ENCODE measurements at regions not wholly inside any gene's neighbourhood (a gene's known extent, or its start where the extent isn't known, plus 50 kb on each side); places are given as distances from the start of the nearest gene placed in this dataset.
A peak's percentile ranks its signal among the peaks of the same experiment; 100 is the strongest.
"Not testable (repeated sequence)": the region's sequence is repeated elsewhere in the genome, so short reads cannot be mapped to it uniquely, and the experiment has no call there.

DNA sequence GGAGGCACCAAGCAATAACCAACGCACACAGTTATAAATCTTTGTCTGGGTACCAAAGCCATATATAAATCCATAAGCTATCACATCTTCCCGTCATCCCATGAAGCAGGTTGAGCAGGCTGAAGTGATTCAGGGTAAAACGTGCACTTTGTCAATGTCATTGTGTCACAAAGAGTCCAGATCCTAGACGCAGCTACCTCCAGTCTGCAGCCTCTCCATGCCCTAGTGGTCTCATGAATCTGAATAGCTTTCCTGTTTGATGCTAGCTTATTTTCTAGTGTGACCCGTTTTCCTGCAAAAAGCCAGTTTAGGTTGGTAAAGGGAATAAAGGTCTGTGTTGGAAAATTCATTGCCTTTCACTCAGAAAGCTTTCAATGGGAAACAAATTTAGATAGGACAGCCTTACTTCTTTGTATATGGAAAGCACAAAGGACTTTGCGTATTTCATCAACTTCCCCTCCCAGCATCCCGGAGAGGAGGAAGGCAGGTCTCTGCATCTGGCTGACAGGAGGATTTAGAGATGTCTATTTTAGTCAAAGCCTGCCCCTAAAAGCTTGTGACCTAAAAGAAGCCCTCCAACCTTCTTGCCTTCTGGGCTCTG, 222.3 kb upstream of the ARL4C start:
- ATAC-seq: no peak

DNA sequence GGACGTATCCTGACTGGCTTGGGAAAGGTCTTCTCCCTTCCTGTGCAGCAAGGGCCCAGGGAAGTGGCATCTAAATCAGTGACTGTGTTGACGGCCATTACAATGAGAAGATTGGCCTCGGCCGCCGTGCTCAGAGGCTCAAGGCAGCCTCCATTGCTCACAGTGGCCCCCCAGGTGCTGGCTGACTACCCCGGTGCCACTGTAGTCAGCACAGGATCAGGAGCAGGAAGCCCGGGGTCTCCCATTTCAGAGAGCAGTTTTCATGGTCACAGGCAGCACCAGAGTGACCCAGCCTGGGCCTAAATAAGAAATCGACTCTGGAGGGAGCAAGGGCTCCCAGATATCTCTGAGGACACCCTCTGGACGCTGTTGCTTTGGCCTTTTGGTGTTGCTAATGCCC, 219.4 kb upstream of the ARL4C start:
- no peak for ATAC-seq

DNA sequence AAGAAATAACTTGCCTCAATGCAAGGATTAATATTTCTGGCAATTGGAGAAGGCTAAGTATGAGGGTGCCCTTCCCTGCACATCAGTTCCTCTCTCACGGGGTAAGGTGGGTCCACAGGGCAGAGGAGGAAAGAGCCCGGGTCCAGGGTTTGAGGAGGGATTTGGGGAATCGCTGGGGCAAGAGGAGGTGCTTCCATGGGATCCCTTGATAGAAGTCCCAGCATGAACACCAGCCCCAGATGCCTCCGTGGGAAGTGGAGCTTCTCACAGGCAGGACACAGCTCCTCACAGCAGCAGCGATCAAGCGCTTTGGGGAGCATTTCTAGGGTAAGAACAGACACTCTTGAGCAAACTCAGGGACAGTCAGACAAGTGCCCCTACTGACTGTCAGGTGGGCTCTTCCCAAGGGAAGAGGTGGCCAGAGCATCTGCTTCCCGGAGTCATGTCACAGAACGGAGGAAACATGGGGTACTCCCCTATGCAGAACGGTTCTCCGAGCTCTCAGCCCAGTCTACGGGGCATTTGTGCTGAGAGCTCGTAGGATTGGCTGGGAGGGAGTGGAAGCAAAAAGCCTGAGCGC, 218.9 kb upstream of the ARL4C start:
- ATAC-seq: no peak

DNA sequence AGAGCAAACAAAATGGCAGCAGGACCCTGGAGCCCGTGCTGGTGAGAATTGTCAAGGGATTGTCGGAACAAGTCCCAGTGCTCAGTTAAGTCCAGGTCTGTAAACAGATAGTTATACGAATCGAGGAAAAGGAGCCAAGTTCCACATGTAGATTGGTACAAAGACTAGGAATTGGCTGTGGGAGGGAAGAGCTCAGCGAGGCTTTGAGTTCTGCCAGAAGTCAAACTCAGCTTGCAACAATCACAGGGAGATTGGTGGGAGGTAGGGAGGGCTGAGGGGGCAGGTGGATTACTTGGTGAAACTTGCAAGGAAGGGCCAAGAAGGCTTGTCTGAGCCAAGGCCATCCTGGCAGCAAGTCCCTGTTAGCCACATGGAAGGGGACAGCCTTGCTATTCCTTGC, 217.8 kb upstream of the ARL4C start:
- no peak for ATAC-seq

DNA sequence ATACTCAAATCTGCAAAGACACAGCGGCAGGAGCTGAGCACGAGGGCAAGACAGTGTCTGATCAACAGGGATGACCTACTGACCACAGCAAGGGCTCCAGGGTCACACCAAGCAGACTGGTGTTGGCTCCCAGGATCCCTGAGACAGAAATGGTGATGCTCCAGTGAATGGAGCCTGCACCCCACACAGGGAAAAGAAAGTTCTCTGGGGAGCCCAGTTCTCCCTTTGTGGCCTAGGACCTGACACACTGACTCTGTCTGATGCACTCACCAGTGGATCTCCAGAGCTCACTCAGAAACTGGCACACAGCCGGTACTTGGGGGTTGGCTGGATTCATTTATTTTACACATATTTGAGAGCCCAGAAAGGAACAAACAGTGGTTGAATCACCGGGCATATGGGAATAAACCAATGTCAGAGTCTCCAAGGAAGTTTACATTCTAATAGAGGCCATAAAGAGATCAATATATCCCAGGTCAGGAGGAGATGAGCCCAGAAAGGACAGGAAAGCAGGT, 215.6 kb upstream of the ARL4C start:
- ATAC-seq: no peak

DNA sequence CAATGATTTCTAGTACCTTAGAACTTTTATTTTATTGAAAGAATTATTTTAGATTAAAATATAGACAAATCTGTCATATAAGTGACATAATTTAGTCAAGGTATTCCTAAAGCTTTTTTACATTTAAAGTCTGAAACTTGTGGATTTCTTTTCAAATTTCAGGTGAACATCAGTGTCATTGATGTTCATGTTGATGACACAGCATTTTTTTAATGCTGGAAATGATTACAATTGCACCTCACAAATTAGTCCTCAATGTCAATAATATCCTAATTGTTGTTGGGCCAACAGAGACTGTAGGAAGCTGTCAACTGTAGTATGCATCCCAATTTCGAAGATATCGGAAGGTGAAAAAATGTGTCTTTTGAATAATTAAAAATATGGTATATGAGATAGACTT, 214.4 kb upstream of the ARL4C start:
- no peak for ATAC-seq

DNA sequence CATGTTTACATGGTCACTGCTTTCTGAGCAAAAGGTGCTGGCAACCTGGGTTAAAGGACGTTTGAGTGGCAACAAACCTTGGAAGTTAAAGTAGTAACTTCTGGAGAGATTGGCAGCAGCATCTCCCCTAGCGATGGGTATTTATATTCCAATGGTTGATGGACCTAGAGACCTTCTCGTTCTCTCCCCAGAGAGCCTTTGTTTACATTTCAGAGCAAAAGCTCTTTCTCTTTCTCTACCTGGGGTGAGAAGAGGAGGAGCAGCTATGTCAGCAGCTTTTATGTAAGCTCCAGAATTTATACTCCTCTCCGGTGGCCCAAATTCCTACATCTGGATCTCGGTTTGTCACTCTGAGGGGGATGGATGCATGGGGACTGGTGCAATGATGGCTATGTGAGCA, 213.7 kb upstream of the ARL4C start:
- ATAC-seq: no peak

DNA sequence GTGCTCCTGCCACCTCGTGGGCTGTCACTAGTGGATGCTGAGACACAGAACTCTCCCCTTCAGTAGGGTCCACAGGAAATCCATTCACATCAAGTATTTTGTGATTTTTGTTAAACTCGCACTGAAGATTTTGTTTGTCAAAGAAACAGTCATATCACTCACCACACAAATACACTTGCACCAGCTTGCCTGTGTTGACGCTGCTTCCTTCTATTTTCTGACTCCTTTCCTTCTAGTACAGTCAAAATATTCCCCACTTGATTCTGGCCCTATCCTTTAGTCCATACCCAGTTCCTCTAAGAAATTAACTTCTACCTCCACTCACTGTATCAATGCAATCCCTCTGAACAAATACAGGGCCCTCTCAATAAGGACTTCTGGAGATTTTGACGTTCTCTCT, 213.2 kb upstream of the ARL4C start:
- ATAC-seq: no peak

DNA sequence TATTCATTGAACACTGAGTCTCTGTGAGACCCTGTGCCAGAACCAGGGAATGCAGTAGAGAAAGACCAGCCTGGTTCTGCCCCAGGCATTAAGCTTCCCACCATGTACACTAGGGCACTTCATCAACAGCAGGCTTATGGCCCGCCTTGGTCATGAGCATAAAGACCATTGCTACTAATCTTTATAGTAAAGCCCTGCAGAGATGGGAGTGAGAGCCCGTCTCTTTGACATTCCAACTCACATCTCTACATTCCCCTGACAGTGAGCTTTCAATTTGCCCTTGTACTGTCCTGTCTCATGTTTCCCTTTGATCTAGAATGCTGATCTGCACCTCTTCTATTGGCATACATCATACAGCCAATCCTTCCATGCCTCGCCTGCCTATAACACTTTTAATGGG, 211.8 kb upstream of the ARL4C start:
- ATAC-seq: no peak

DNA sequence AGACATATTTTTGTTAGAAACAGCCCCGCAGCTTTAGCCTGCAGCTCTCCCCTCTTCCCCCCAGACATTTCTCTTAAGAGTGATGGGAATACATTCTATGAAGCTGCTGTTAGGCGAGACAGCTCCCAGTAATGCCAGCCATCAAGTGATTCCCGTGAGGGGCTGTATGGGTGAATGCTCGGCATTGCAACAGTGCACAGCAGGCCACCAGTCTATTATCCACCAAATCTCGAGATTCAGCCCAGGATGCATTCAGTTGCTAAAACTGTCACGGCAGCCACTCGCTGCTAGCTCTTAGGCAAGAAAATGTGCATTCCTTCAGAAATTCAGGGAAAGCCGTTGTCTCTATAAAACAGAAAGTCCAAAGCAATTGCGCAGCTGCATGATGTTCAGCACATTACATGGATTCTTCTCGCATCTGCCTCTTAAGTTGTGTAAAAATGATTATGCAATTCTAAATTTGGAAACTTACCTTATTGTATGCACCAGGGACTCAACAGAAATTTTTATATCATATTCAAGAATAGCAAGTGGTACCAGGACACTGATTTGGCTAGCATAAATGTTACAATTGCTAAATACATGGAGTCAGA, 211.3 kb upstream of the ARL4C start:
- ATAC-seq: no peak

DNA sequence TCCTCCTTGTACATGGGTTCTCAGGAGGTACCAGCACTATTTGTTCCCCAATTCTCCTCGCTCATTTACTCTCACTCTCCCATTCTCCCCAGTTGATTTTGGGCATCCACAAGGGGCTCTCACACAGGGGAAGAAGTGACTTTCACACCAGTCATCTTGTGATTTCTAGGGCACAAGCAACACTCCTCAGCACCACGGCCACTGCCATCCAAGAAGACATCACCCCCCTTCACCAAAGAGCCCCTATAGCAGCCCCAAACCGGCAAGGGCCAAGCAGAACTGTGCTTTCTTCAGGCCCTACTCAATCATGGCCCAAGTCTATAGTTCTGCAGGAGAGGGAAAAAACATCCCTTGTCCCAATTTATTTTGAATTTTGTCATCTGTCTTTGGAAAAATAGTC, 209.2 kb upstream of the ARL4C start:
- ATAC-seq: no peak

DNA sequence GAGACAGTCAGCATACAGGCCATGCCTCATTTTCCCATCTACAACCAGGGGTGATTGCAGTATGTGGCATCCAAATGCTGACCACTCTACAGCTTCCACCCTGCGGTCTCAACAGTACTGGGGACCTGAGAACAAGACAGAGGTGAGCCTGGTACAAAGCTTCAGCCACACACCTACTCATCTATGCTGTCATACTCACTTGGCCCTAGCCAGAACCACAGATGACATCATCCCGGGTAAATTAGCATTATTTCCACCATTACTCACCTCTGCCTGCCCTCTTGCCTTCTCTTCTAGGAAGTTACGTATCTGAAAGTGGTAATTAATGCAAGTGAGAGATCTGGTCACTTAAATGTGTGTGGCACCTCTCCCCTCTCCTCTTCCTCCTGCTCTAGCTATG, 208.2 kb upstream of the ARL4C start:
- peak; percentile 62 to 78 for ATAC-seq

DNA sequence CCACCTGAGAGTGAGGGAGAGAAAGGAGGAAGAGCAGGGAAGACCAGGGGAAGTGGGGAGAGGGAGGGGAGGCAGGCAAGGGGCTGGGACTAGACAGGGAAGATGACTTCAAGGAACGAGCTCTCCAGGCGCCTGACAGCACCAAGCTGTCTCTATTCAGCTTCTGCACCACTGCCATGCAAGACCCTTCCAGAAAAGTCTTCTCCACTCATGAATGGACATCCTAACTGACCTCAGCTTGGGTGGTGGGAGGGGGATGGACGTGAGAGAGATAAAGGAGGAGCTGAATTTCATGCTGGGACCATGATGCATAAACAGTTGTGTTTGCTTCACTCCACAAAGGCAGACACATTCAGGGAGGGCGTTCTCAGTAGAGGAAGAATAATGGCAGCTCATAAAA, 206.4 kb upstream of the ARL4C start:
- ATAC-seq: no peak

DNA sequence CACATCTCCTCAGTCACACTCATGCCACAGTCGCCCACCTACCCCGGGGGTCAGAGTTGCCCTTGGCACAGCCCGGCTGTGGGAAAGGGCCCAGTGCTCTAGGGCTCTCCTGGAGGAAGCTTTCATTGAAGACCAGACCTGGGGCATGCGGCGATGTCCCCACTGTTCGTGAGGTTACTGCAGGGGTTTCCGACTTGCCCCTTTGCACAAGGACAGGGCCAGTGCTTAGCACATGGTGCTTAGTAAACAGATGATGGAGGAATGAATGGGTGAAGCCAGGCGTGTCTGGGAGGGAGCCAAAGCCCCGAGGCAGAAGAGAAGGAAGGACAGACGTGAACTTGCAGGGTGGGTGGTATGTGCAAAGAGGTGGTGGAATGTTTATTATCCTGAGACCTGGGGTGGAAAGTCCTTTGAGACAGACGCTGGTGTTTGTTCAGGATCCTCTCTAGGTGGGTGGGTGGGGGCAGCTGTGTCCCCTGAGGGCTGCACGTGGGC, 205.9 kb upstream of the ARL4C start:
- no peak for ATAC-seq

DNA sequence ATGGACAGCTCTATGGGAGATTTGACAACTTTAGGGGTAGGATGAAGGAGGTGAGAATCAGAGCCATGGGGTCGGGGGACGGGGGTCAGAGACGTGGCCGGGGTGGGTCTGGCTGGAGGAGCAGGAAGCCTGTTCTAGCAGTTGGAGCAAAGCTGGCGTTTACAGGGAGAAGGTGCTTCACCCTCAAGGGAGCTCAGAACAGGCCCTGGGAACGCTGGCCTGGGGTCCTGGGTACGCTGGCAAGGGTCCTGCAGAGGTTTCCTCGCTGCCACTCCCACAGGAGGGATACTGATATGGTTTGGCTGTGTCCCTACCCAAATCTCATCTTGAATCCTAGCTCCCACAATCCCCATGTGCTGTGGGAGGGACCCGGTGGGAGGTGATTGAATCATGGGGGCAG, 205.0 kb upstream of the ARL4C start:
- ATAC-seq: no peak

DNA sequence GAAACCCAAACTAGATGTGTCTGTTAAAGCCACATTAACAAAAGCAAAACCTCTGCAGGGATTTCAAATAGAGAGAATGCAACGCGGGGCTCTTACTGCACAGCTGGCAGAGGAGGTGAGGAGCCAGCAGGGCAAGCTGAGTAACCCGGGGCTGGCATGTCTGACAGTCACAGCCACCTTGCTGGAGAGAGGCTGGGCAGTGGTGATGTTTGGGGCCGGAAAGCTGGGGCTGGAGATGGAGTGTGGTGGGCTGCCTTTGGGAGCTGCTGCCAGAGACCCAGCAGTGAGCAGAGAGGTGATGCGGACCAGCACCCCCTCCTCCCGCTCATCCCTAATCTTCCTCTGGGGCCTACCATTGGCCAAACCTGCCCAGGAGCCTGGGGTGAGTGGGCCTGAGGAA, 204.5 kb upstream of the ARL4C start:
- ATAC-seq: no peak

DNA sequence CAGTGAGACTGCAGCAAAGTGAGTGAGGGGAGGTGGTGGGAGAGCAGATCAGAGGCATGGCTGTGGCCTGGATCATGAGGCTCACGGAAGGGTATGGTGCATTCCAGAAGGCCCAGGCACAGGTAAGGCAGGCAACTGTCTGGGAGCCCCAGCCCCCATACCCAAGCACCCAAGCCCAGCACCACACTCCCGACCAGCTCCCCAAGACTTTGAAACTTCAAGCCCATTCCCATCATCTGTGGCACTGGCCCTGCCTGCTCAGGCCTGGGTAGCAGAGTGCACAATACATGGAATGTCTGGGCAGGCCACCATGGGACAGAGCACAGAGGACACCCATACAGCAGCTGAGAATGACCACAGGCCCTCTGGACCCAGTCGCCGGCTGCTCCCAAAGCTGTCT, 202.6 kb upstream of the ARL4C start:
- no peak for ATAC-seq

DNA sequence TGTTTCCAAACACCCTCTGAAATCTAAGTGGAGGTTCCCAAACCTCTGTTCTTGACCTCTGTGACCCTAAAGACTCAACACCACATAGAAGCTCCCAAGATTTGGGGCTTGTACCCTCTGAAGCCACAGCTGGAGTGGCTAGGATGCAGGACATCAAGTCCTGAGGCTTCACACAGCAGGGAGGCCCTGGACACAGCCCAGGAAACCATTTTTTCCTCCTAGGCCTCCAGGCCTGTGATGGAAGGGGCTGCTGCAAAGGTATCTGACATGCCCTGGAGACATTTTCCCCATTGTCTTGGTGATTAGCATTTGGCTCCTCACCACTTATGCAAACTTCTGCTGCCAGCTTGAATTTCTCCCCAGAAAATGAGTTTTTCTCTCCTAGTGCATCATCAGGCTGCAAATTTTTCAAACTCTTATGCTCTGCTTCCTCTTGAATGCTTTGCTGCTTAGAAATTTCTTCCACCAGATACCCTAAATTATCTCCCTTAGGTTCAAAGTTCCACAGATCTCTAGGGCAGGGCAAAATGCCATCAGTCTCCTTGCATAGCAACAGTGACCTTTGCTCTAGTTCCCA, 200.5 kb upstream of the ARL4C start:
- ATAC-seq: not testable (repeated sequence)

DNA sequence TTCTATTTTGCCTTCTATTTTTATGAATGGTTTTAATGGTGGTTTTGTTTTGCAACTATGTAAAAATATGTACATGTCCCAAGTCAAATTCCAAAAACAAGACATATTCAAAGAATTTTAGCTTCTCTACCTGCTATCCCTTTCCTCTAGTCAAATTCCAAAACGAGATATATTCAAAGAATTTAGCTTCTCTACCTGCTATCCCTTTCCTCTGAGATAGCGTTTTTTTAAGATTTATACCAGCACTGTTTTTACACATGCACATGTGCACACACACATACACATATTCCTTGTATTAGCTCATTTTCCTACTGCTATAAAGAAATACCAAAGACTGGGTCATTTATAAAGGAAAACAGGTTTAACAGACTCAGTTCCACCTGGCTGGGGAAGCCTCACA, 199.1 kb upstream of the ARL4C start:
- ATAC-seq: no peak

DNA sequence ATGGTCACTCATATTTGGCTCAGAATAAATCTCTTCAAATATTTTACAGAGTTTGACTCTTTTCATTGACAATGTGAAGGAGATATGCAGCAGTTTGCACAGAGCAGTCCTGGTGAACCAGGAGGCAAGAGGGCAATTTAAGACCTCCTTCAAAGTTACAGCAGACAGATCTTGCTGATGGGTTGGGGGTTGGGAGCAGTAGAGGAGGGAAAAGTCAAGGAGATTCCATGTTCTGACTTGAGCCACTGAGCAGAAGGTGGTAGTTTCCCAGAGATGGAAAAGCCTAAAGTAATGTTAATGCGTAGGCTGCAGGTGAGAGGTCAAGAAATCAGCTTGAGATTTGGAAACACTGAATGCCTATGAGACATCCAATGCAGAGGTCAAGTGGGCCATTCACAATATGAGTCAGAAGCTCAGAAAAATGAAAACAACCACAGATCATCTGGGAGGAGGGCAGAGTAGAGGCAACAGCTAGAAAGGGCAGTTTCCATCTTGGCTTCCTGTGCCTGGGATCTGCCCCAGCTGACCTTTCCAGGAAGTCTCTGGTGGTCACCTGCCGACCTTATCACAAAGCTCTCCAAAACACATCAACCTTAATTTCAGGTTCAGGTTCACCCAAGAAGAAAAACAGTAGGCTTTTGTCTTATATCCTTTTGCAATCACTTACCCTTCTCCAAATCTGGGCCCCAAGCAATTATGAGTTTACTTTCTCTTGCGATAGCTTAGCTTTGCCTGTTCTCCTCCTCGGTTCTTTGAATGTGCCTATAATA, 197.5 kb upstream of the ARL4C start:
- ATAC-seq: no peak

DNA sequence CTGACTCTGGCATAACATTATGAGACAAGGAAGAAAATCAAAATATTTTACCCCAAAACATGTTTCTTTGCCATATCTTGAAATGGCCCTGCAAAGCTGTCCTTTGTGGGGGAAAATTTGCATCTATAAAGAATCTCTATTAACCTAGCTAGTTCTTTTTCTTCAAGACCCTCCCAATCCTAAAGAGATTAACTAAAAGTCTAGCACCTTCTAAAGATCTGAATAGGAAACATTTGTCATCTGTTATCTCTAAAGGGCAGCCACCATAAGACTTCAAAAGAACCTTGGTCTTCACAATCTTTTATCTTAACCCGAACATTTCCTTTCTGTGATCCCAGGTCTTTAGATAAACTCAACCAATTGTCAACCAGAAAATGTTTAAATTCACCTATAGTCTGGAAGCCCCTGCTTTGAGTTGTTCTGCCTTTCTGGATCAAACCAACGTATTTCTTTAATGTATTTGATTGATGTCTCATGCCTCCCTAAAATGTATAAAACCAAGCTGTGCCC, 196.9 kb upstream of the ARL4C start:
- not testable (repeated sequence) for ATAC-seq

DNA sequence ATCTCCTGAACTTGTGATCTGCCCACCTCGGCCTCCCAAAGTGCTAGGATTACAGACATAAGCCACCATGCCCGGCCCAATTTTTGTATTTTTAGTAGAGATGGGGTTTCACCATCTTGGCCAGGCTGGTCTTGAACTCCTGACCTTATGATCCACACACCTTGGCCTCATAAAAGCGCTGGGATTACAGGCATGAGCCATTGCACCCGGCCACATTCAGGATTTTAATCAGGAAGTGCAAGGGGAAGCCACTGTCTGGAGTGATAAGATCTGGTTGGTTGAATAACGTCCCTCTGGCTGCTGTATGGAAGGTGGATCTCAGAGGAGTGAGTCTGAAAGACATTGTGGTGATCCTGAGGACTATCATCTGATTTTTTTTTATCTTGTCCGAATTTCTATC, 196.3 kb upstream of the ARL4C start:
- ATAC-seq: not testable (repeated sequence)

All from activated CD4-positive, CD25-positive, alpha-beta regulatory T cell treated with anti-CD3 and anti-CD28 coated beads, Interleukin-2, amount 50 U/mL, for 24 hours (primary cell).